SK-N-MC (cell line): ENCODE measurements at regions not wholly inside any gene's neighbourhood (a gene's known extent, or its start where the extent isn't known, plus 50 kb on each side); places are given as distances from the start of the nearest gene placed in this dataset.

Experiments
- DNase-seq: peaks from one replicate; pipeline ENCODE4 v3.0.0-alpha.2; 2011; ENCODE audit warnings: low read depth, low spot score
- H3K27ac ChIP-seq: fragments of 200-600 bp; sonication (generic); 2 replicates; pipeline ENCODE4 v1.5.1; 2016; ENCODE audit warnings: mixed run types
- H3K36me3 ChIP-seq: fragments of 200-600 bp; sonication (generic); 2 replicates; pipeline ENCODE4 v1.6.1; 2017; ENCODE audit warnings: antibody characterized with exemption, low read length, mixed read lengths; ENCODE audit not compliant: insufficient read depth
- H3K4me3 ChIP-seq: fragments of 200-600 bp; sonication (generic); 2 replicates; pipeline ENCODE4 v1.5.1; 2016
- H3K9ac ChIP-seq: fragments of 200-600 bp; sonication (generic); 2 replicates; pipeline ENCODE4 v1.8.0; 2017; ENCODE audit warnings: mixed run types, mixed read lengths; ENCODE audit not compliant: insufficient read length
- H3K9me3 ChIP-seq: fragments of 200-600 bp; sonication (generic); 2 replicates; pipeline ENCODE4 v1.6.1; 2017; ENCODE audit warnings: low read depth, mild to moderate bottlenecking, antibody characterized with exemption, low read length, moderate library complexity, mixed read lengths
- EZH2 ChIP-seq: fragments of 200-600 bp; sonication (generic); IDR thresholded peaks from one replicate; pipeline ENCODE4 v1.6.1; 2017; ENCODE audit warnings: antibody characterized with exemption
- FOXP2 ChIP-seq: optimal IDR thresholded peaks from 2 replicates; pipeline ENCODE3; 2011; ENCODE audit warnings: mild to moderate bottlenecking, moderate library complexity; ENCODE audit not compliant: insufficient read depth; ENCODE audit errors: extremely low read length, control extremely low read depth
- POLR2AphosphoS5 ChIP-seq: IDR thresholded peaks from 2 replicates; pipeline ENCODE4 v1.6.1; 2012; ENCODE audit warnings: mild to moderate bottlenecking, low read depth, low read length, borderline replicate concordance

DNA sequence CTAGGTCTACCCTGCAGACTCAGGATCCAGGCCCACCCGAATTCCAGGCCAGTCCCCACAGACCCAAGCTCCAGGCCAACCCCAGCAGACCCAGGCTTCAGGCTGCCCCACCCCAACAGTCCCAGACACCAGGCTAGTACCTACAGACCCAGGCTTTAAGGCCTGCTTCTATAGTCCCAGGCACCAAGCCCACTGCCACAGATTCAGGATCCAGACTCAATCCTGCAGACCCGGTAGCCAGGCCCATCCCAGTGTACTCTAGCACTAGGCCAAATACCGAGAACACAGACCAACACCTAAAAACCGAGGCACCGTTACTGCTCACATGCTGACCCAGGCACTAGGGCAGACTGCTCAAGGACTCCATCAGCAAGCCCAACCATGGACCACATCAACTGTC is 862.3 kb downstream of the UQCRFS1 start:
- Histone ChIP-seq H3K9ac (no peak overlapping the region), H3K9me3 (no peaks in the 10 kb centered on the region), H3K4me3 (no peak overlapping the region), H3K27ac (no peak overlapping the region), H3K36me3 (no peaks in the 10 kb centered on the region)
- TF ChIP-seq FOXP2 (no peak), EZH2 (no peak), POLR2AphosphoS5 (no peak)
- no peak for DNase-seq

DNA sequence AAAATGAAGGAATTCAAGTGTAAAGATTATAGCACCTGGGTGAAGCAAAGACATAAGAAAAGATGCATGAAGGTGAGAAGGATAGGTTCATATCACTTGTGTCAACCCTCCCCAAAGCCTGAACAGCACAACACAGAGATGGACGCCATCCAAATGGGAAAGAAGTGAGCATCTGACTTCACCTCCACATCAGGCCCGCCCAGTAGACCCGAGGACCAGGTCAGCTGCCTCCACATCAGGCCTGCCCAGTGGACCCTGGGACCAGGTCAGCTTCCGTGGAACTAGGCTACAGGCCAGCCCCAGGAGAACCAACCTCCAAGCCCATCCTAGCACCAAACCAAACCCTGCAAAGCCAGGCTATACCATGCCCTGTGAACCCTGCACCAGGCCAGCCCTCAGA is 862.9 kb downstream of the UQCRFS1 start:
- H3K27ac ChIP-seq = no peak overlapping the region
- TF ChIP-seq FOXP2 (no peak), EZH2 (no peak), POLR2AphosphoS5 (no peak)
- H3K4me3 ChIP-seq = no peak overlapping the region
- H3K9ac ChIP-seq = no peak overlapping the region
- DNase-seq = no peak
- no peaks in the 10 kb centered on the region for H3K9me3 ChIP-seq
- H3K36me3 ChIP-seq = no peaks in the 10 kb centered on the region

DNA sequence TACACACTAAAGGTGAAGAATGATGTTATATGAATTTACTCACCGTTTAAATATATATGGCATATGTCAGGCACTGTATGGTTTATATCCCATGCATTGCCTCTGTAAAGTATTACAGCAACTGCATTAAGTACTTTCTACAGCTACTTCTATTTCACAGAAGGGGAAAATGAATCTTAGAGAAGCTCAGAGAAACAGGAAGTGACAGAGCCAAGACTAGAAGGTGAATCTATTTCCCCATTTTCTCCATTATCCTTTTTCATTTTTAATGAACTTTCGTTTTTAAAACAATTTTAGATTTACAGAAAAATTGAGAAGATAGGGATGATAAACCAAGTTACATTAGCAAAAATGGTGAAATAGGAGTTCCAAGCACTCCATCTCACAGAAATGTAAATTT is 863.3 kb downstream of the UQCRFS1 start:
- no peaks in the 10 kb centered on the region for H3K9me3 ChIP-seq
- no peak for DNase-seq
- TF ChIP-seq FOXP2 (no peak), EZH2 (no peak), POLR2AphosphoS5 (no peak)

DNA sequence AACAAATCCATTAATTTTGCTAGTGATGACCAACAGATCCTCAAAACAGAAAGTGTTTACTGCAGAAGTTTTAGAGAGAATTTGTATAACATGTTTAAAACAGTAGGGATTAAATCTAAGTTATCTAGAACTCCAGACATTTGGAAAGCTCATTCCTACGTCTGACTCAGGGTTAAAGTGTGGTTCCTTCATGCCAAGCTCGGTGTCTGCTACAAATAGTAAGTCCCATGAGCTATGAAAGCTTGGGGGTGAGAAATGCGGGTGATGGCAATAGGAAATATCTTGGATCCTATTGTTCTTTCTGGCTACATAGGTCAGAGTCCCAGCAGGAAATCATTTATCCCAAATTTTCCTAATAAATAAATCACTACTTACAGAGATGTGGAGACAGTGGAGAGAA is 867.1 kb downstream of the UQCRFS1 start:
- Histone ChIP-seq H3K9me3 (no peaks in the 10 kb centered on the region), H3K27ac (no peak overlapping the region), H3K36me3 (no peaks in the 10 kb centered on the region), H3K4me3 (no peak overlapping the region), H3K9ac (no peak overlapping the region)
- TF ChIP-seq FOXP2 = no peak
- no peak for TF ChIP-seq EZH2
- no peak for TF ChIP-seq POLR2AphosphoS5
- no peak for DNase-seq

More for the DNA sequence above, 863.3 kb downstream of the UQCRFS1 start:
- H3K27ac ChIP-seq = no peak overlapping the region
- H3K36me3 ChIP-seq = no peaks in the 10 kb centered on the region
- no peak overlapping the region for H3K9ac ChIP-seq
- no peak overlapping the region for H3K4me3 ChIP-seq

DNA sequence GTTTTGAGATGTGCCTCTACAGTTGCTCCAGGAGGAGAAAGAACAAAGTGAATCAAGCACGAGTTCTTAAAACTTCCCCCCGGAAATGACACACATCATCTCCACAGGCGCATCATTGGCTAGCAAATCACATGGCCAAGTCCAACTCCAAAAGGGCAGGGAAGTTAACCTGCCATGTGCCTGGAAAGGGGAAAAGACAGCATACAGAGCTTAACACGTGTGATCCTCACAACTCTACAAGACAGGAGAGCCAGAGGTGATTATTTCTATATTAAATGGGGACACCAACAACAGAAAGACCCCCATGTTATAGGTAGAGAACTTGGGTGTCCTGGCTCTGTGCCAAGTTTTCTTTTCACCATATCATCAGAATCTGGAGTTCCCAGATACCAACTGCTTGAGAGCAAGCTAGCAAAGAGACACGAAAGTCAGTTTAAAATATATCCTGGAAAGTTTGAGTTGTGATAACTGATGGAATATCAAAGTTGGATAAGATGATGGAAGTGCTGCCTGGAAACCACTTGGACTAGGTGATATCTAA is 871.1 kb downstream of the UQCRFS1 start:
- Histone ChIP-seq H3K9me3 (no peaks in the 10 kb centered on the region), H3K36me3 (no peaks in the 10 kb centered on the region), H3K4me3 (no peak overlapping the region), H3K27ac (no peak overlapping the region), H3K9ac (no peak overlapping the region)
- no peak for DNase-seq
- TF ChIP-seq EZH2 (no peak), FOXP2 (no peak), POLR2AphosphoS5 (no peak)

DNA sequence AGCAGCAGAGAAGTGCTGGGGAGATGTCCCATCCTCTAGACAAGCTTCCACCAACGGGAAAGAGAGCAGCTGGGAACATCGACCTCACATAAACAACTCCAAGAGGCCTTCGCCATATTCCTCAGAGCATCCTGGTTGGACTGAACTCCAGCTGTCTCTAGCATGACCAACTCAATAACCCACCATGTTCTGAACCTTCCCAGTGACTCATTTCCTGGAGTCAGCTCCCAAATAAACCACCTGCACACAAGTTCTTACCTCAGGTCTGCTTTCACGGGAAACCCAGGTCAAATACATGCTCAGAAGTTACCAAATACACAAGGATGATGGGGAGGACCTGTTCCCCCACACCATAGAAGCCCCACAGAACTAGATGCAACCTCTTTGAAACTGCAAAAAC is 878.5 kb downstream of the UQCRFS1 start:
- Histone ChIP-seq H3K36me3 (no peaks in the 10 kb centered on the region), H3K9ac (no peak overlapping the region), H3K27ac (no peak overlapping the region), H3K9me3 (no peaks in the 10 kb centered on the region), H3K4me3 (no peak overlapping the region)
- no peak for DNase-seq
- no peak for TF ChIP-seq FOXP2
- no peak for TF ChIP-seq EZH2
- no peak for TF ChIP-seq POLR2AphosphoS5

DNA sequence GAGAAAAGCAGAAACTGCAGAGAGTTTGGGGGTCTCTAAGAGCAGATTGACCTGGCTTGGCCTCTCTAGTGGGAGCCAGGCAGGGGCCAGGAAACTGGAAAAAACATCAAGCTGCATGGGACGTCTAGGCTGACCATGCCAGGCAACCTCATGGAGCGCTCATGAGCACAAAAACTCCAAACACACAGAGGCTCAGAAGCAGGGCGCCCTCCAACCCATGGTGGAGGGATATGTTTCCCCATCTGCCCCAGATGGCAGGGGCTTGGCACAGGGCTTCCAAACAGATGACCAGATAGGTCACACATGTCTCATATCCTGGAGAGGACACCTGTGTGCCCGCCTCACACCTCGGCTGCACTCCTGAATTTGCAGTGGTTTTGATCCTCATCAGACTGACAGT is 879.0 kb downstream of the UQCRFS1 start:
- Histone ChIP-seq H3K4me3 (no peak overlapping the region), H3K9me3 (no peaks in the 10 kb centered on the region), H3K36me3 (no peaks in the 10 kb centered on the region), H3K27ac (no peak overlapping the region), H3K9ac (no peak overlapping the region)
- TF ChIP-seq EZH2 (no peak), POLR2AphosphoS5 (no peak), FOXP2 (no peak)
- no peak for DNase-seq

DNA sequence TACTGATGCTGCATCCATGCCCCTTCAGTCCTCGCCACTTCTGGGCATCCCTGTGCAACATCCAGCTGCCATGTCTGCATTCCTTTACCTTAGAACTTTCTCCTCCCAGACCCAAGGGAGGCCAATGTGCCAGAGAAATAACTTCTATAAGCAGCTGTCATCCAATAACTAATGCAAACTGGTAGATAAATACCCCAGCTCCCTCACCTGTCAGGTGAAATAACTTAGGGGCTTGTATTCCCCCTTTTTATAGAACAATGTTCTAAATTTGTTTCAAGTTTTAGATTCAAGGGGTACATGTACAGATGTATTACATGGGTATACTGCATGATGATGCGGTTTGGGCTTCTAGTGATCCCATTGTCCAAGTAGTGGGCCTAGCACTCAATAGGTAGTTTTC is 880.1 kb downstream of the UQCRFS1 start:
- TF ChIP-seq FOXP2 (no peak), POLR2AphosphoS5 (no peak), EZH2 (no peak)
- H3K9me3 ChIP-seq = no peaks in the 10 kb centered on the region
- H3K36me3 ChIP-seq = no peaks in the 10 kb centered on the region
- DNase-seq = no peak
- no peak overlapping the region for H3K27ac ChIP-seq
- H3K4me3 ChIP-seq = no peak overlapping the region
- no peak overlapping the region for H3K9ac ChIP-seq

DNA sequence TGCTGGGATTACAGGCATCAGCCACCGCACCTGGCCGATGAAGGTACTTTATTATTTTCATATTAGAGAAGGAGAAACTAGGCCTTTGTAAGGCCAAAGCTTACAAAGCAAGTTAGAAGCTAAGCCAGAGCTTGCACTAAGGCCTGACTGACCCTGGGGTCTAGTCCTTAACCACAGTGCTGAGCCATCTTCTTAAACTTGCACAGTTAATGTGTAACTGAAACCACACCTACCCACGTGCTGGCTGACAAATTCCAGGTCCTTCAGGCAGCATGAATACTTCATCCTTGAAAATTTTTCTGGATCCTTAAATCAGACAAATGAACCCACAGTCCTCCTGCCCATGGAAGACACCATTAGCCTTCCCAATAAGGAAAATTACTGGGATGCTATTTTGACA is 880.6 kb downstream of the UQCRFS1 start:
- no peak for TF ChIP-seq EZH2
- TF ChIP-seq POLR2AphosphoS5 = no peak
- no peak for TF ChIP-seq FOXP2
- H3K9ac ChIP-seq = no peak overlapping the region
- no peaks in the 10 kb centered on the region for H3K36me3 ChIP-seq
- no peak for DNase-seq
- H3K9me3 ChIP-seq = no peaks in the 10 kb centered on the region
- H3K27ac ChIP-seq = no peak overlapping the region
- no peak overlapping the region for H3K4me3 ChIP-seq

DNA sequence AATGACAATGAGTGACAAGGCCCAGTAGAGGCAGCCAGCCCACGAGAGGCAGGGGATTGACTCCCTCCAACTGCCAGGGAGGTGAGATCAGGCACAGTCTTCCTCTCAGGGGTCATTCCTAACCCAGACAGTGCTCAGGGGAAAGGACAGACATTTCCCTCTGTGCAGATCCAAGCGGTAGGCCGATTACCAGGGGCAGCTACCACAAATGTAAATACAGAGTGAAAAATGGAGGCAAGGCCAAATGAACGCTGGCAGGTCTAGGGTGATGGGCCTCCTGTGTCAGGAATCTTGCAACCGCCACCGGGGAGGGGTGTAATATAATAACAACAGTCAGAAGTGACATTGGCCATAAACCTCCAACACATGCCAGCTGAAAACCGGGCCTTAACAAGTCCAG is 881.4 kb downstream of the UQCRFS1 start:
- TF ChIP-seq EZH2 (no peak), FOXP2 (no peak), POLR2AphosphoS5 (no peak)
- DNase-seq = no peak
- H3K4me3 ChIP-seq = no peak overlapping the region

More for the DNA sequence above, 881.4 kb downstream of the UQCRFS1 start:
- Histone ChIP-seq H3K27ac (no peak overlapping the region), H3K36me3 (no peaks in the 10 kb centered on the region), H3K9ac (no peak overlapping the region), H3K9me3 (no peaks in the 10 kb centered on the region)
